ENCODE measurements at regions not wholly inside any gene's neighbourhood (a gene's known extent, or its start where the extent isn't known, plus 50 kb on each side); places are given as distances from the start of the nearest gene placed in this dataset.

DNA sequence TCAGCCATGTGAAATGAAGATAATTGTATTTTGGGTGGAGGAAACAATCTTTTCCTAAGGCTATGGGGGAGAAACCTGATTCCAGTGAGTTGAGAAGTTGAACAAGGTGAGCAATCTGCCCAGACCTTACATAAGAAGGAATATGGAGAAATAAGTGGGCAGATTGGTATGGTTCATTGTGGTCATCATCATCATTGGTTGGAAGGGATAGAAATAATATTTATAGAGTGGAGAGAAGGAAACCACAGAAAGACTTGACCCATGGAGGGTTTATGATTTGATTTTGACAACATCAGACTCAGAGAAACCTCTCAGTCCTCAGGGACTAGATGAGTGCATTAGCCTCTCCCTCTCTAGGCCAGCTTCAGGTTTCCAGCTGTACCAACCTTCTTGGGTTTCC lies 177.9 kb upstream of the NEIL3 start:
- Histone ChIP-seq H3K4me3 (replicated peaks in 1 of 3; ENCODE audit: insufficient read depth in 1 of 3, low read depth in 2 of 3, low read length in 3 of 3) (no peak overlapping the region), H3K4me2 (ENCODE audit: low read depth, low read length) (no peak overlapping the region), H3K27ac (ENCODE audit: extremely low read length, insufficient read depth, low read length) (no peak overlapping the region), H3K9ac (ENCODE audit: insufficient read depth, low read depth, low read length) (no peak overlapping the region), H3K9me3 (ENCODE audit: low read length) (peaks cover 27% of the 10 kb centered on the region), H3K79me2 (ENCODE audit: insufficient read depth, low read length) (no peaks in the 10 kb centered on the region), H3K36me3 (replicated peaks in 1 of 2; ENCODE audit: control insufficient read depth in 1 of 2, insufficient read depth in 2 of 2, low read length in 2 of 2) (no peaks in the 10 kb centered on the region), H3K27me3 (ENCODE audit: control insufficient read depth in 1 of 2, insufficient read depth in 2 of 2, low read length in 2 of 2) (no peaks in the 10 kb centered on the region), H4K20me1 (ENCODE audit: insufficient read depth, low read length) (no peaks in the 10 kb centered on the region), H2AFZ (ENCODE audit: low read length) (no peak overlapping the region), H3K4me1 (ENCODE audit: insufficient read depth, low read length) (no peaks in the 10 kb centered on the region)
- in situ Hi-C loops (cut with HindIII; ENCODE audit: extremely low pct_ligation_motif_present, low pct_unique_long_range_greater_than_20kb) (no loop called here), intact Hi-C loops (cut with micrococcal nuclease; ENCODE audit: unreplicated experiment) (no loop called here)
- no peak for TF ChIP-seq ZSCAN9 (CRISPR knock-in tag; IDR thresholded peaks at IDR 0.05; ENCODE audit: borderline replicate concordance)
- no peak for TF ChIP-seq ZNF451 (CRISPR knock-in tag; IDR thresholded peaks at IDR 0.05)
- TF ChIP-seq ZBTB7B (CRISPR knock-in tag; IDR thresholded peaks at IDR 0.05), result no peak
- no peak for TF ChIP-seq ZNF441 (CRISPR knock-in tag; IDR thresholded peaks at IDR 0.05; ENCODE audit: borderline replicate concordance)
- TF ChIP-seq PHF21A (CRISPR knock-in tag; IDR thresholded peaks at IDR 0.05), result no peak
- TF ChIP-seq MIER2 (CRISPR knock-in tag; IDR thresholded peaks at IDR 0.05), result no peak
- TF ChIP-seq MAX (IDR thresholded peaks at IDR 0.05), result no peak
- TF ChIP-seq ZNF83 (CRISPR knock-in tag; IDR thresholded peaks at IDR 0.05; ENCODE audit: borderline replicate concordance), result no peak
- no peak for TF ChIP-seq POLR2G (IDR thresholded peaks at IDR 0.05; ENCODE audit: low read depth, low read length)
- ATAC-seq (no peak), FAIRE-seq (no peak), DNase-seq (ENCODE audit: low spot score) (no peak)
- ChIA-PET POLR2A (no interaction called here), CTCF (ENCODE audit: low intra/inter-chr PET ratio, low total read pairs) (no interaction called here)
- BruUV-seq (replicated peaks), result no TSS peak

- POLR2A ChIA-PET, result no interaction called here
- no peak for DNase-seq (ENCODE audit: low spot score)
- intact Hi-C loops (cut with micrococcal nuclease; ENCODE audit: unreplicated experiment), result no loop called here
Measured at GRCh38 chr4:177147668-177148067, 162.0 kb upstream of the NEIL3 start.

More at GRCh38 chr4:177147668-177148067, 162.0 kb upstream of the NEIL3 start:
- Histone ChIP-seq H3K27me3 (ENCODE audit: control insufficient read depth in 1 of 2, insufficient read depth in 2 of 2, low read length in 2 of 2) (no peaks in the 10 kb centered on the region), H3K36me3 (replicated peaks in 1 of 2; ENCODE audit: control insufficient read depth in 1 of 2, insufficient read depth in 2 of 2, low read length in 2 of 2) (no peaks in the 10 kb centered on the region), H4K20me1 (ENCODE audit: insufficient read depth, low read length) (no peaks in the 10 kb centered on the region), H3K9ac (ENCODE audit: insufficient read depth, low read depth, low read length) (no peak overlapping the region), H3K27ac (ENCODE audit: extremely low read length, insufficient read depth, low read length) (no peak overlapping the region), H3K79me2 (ENCODE audit: insufficient read depth, low read length) (no peaks in the 10 kb centered on the region), H3K4me3 (replicated peaks in 1 of 3; ENCODE audit: insufficient read depth in 1 of 3, low read depth in 2 of 3, low read length in 3 of 3) (no peak overlapping the region), H3K4me1 (ENCODE audit: insufficient read depth, low read length) (no peaks in the 10 kb centered on the region), H3K9me3 (ENCODE audit: low read length) (peaks cover 4% of the 10 kb centered on the region), H2AFZ (ENCODE audit: low read length) (no peak overlapping the region), H3K4me2 (ENCODE audit: low read depth, low read length) (no peak overlapping the region)
- ATAC-seq (no peak), FAIRE-seq (no peak)
- TF ChIP-seq SNAI1 (CRISPR knock-in tag; IDR thresholded peaks at IDR 0.05; ENCODE audit: borderline replicate concordance) (no peak), ZNF546 (CRISPR knock-in tag; conservative IDR thresholded peaks at IDR 0.05) (no peak), ZNF224 (CRISPR knock-in tag; IDR thresholded peaks at IDR 0.05) (no peak), MEIS2 (CRISPR knock-in tag; IDR thresholded peaks at IDR 0.05) (no peak), GATAD2A (CRISPR knock-in tag; IDR thresholded peaks at IDR 0.05) (no peak), PLRG1 (conservative IDR thresholded peaks at IDR 0.05) (no peak)
- CTCF ChIA-PET (ENCODE audit: low intra/inter-chr PET ratio, low total read pairs), result no interaction called here
- in situ Hi-C loops (cut with HindIII; ENCODE audit: extremely low pct_ligation_motif_present, low pct_unique_long_range_greater_than_20kb), result no loop called here
- no TSS peak for BruUV-seq (replicated peaks)
